IMR-90 (cell line): ENCODE measurements at regions not wholly inside any gene's neighbourhood (a gene's known extent, or its start where the extent isn't known, plus 50 kb on each side); places are given as distances from the start of the nearest gene placed in this dataset.
"Not testable (repeated sequence)": the region's sequence is repeated elsewhere in the genome, so short reads cannot be mapped to it uniquely, and the experiment has no call there.

Source experiments
- ATAC-seq: fragments of 200-7000 bp; cut with Tn5 transposase; 2 replicates; pipeline ENCODE4 v1.9.1; 2020; ENCODE audit warnings: low read depth, mild to moderate bottlenecking, moderate library complexity
- BruUV-seq: library from RNA; stranded (reverse); fragments of 400-500 nt; replicated peaks from 2 replicates; lab custom pipeline; 2021; lab: Mats Ljungman, UMichigan
- CTCF ChIA-PET: fragments of 300-600 bp; formaldehyde crosslinking; extraction: SDS; loops from one replicate; lab custom pipeline; 2021; ENCODE audit warnings: antibody characterized with exemption; lab: Yijun Ruan, JAX
- POLR2A ChIA-PET: fragments of 300-600 bp; sonication (Branson Sonifier 250); formaldehyde crosslinking; loops from one replicate; lab custom pipeline; 2022; ENCODE audit warnings: antibody characterized with exemption; ENCODE audit not compliant: unreplicated experiment; lab: Charles Lee
- DNase-seq: peaks from one replicate; pipeline ENCODE4 v3.0.0; 2013
- H2AFZ ChIP-seq: replicated peaks from 2 replicates; pipeline ENCODE3; 2013; ENCODE audit warnings: low read length, mild to moderate bottlenecking; ENCODE audit not compliant: poor library complexity
- H2AK5ac ChIP-seq: 2 replicates; pipeline ENCODE4 v1.6.1; 2013; ENCODE audit warnings: low read depth, low read length, inconsistent platforms
- H2AK9ac ChIP-seq: replicated peaks from 2 replicates; pipeline ENCODE3; 2013; ENCODE audit warnings: mild to moderate bottlenecking, low read depth, low read length, moderate library complexity; ENCODE audit not compliant: poor library complexity
- H2BK120ac ChIP-seq: 2 replicates; pipeline ENCODE4 v1.6.1; 2013; ENCODE audit warnings: low read depth, low read length, inconsistent platforms
- H2BK15ac ChIP-seq: 3 replicates; pipeline ENCODE4 v1.6.1; 2013; ENCODE audit warnings: low read depth, low read length, inconsistent platforms
- H2BK20ac ChIP-seq: 2 replicates; pipeline ENCODE4 v1.6.1; 2013; ENCODE audit warnings: low read depth, mild to moderate bottlenecking, inconsistent platforms, low read length, moderate library complexity
- H2BK5ac ChIP-seq: 2 replicates; pipeline ENCODE4 v1.6.1; 2013; ENCODE audit warnings: mild to moderate bottlenecking, low read depth, low read length, inconsistent platforms; ENCODE audit not compliant: poor library complexity, severe bottlenecking
- H3K14ac ChIP-seq: replicated peaks from 2 replicates; pipeline ENCODE4 v1.6.1; 2013; ENCODE audit warnings: low read depth, low read length, inconsistent platforms
- H3K18ac ChIP-seq: 2 replicates; pipeline ENCODE4 v1.6.1; 2013; ENCODE audit warnings: low read depth, low read length, control low read depth
- H3K23ac ChIP-seq: 2 replicates; pipeline ENCODE4 v1.6.1; 2013; ENCODE audit warnings: low read depth, low read length, inconsistent platforms
- H3K27ac ChIP-seq: 2 replicates; pipeline ENCODE4 v1.5.1; 2013; ENCODE audit warnings: mild to moderate bottlenecking, control low read depth, low read length; ENCODE audit not compliant: insufficient read depth
- H3K27me3 ChIP-seq: 2 replicates; pipeline ENCODE4 v1.6.1; 2013; ENCODE audit warnings: low read length; ENCODE audit not compliant: control insufficient read depth, insufficient read depth
- H3K36me3 ChIP-seq: 2 replicates; pipeline ENCODE4 v1.6.1; 2013; ENCODE audit warnings: low read length, mixed read lengths; ENCODE audit not compliant: control insufficient read depth, insufficient read depth
- H3K4ac ChIP-seq: 2 replicates; pipeline ENCODE4 v1.6.1; 2013; ENCODE audit warnings: low read depth, low read length, inconsistent platforms
- H3K4me1 ChIP-seq: 2 replicates; pipeline ENCODE4 v1.6.1; 2013; ENCODE audit warnings: low read length, mixed read lengths; ENCODE audit not compliant: control insufficient read depth, insufficient read depth
- H3K4me2 ChIP-seq: 2 replicates; pipeline ENCODE4 v1.6.1; 2013; ENCODE audit warnings: low read depth, mild to moderate bottlenecking, control low read depth, low read length, moderate library complexity
- H3K4me3 ChIP-seq: 2 replicates; pipeline ENCODE4 v1.5.1; 2013; ENCODE audit warnings: low read depth, mild to moderate bottlenecking, control low read depth, low read length, moderate library complexity; ENCODE audit not compliant: insufficient read depth
- H3K56ac ChIP-seq: 2 replicates; pipeline ENCODE4 v1.6.1; 2013; ENCODE audit warnings: low read length, inconsistent platforms; ENCODE audit not compliant: insufficient read depth; ENCODE audit errors: extremely low read depth
- H3K79me1 ChIP-seq, 2 experiments: 2 replicates each; pipeline ENCODE4 v1.6.1; 2013; ENCODE audit warnings: low read length in 2 of 2, inconsistent platforms in 1 of 2, low read depth in 1 of 2
- H3K9ac ChIP-seq: 2 replicates; pipeline ENCODE4 v1.6.1; 2013; ENCODE audit warnings: low read depth, low read length, control low read depth
- H3K9me1 ChIP-seq: 2 replicates; pipeline ENCODE4 v1.6.1; 2013; ENCODE audit warnings: low read length, inconsistent platforms; ENCODE audit not compliant: insufficient read depth
- H3K9me3 ChIP-seq: 2 replicates; pipeline ENCODE4 v1.6.1; 2013; ENCODE audit warnings: low read length; ENCODE audit not compliant: control insufficient read depth, insufficient read depth
- H4K20me1 ChIP-seq: 2 replicates; pipeline ENCODE4 v1.6.1; 2013; ENCODE audit warnings: low read length, inconsistent platforms; ENCODE audit not compliant: insufficient read depth
- H4K5ac ChIP-seq: 2 replicates; pipeline ENCODE4 v1.6.1; 2013; ENCODE audit warnings: mild to moderate bottlenecking, low read depth, low read length, control low read depth
- H4K8ac ChIP-seq, 2 experiments: 2 replicates each; pipeline ENCODE4 v1.6.1; 2013; ENCODE audit warnings: low read depth in 2 of 2, low read length in 2 of 2, control low read depth in 1 of 2, inconsistent platforms in 1 of 2
- H4K91ac ChIP-seq: 2 replicates; pipeline ENCODE4 v1.6.1; 2013; ENCODE audit warnings: low read depth, low read length, inconsistent platforms; ENCODE audit not compliant: insufficient read depth
- WGBS, 2 experiments: methylation state at CpG; one replicate each; pipeline versions ENCODE4 v1.1.5 to v1.1.7; 2013; ENCODE audit warnings: missing lambda C conversion rate in 2 of 2; ENCODE audit not compliant: insufficient read length in 1 of 2; ENCODE audit errors: extremely low coverage in 2 of 2; 5-methylcytosine and 5-hydroxymethylcytosine counted together
- dilution Hi-C: fragments of 300-500 bp; cut with HindIII; formaldehyde crosslinking; loops from one replicate; pipeline ENCODE4 v1.14.3; 2018; ENCODE audit warnings: low sequenced_read_pairs; ENCODE audit not compliant: unreplicated experiment
- in situ Hi-C: fragments of 300-500 bp; cut with MboI; formaldehyde crosslinking; loops from 3 replicates; pipeline ENCODE4 v1.14.3; 2019; ENCODE audit warnings: low sequenced_read_pairs, inconsistent platforms, mixed read lengths
- intact Hi-C: fragments of 100-400 bp; cut with micrococcal nuclease; formaldehyde crosslinking; loops from 2 replicates; pipeline ENCODE4 v1.10.0; 2022

DNA sequence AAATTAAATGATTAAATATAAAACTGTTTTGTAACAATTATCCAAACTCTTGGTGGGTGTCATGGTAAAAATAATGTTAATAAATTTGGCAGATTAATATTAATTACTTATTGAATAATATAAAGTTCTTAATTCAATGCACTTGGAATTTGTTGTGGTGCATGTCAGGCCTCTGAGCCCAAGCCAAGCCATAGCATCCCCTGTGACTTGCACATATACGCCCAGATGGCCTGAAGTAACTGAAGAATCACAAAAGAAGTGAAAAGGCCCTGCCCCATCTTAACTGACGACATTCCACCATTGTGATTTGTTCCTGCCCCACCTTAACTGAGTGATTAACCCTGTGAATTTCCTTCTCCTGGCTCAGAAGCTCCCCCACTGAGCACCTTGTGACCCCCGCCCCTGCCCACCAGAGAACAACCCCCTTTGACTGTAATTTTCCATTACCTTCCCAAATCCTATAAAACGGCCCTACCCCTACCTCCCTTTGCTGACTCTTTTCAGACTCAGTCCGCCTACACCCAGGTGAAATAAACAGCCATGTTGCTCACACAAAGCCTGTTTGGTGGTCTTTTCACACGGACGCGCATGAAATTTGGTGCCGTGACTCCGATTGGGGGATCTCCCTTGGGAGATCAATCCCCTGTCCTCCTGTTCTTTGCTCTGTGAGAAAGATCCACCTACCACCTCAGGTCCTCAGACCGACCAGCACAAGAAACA is 562.9 kb downstream of the HTR7 start:
- H3K27ac ChIP-seq, H3K4me2 ChIP-seq, H2BK15ac ChIP-seq, CTCF ChIA-PET, H2AK9ac ChIP-seq, H3K9ac ChIP-seq, H3K9me1 ChIP-seq, H3K23ac ChIP-seq, H3K4ac ChIP-seq, H2BK5ac ChIP-seq, H4K5ac ChIP-seq, H2AK5ac ChIP-seq, H3K36me3 ChIP-seq, H3K18ac ChIP-seq, BruUV-seq, H3K79me1 ChIP-seq, H3K9me3 ChIP-seq, H3K4me3 ChIP-seq, dilution Hi-C loops, H4K91ac ChIP-seq, intact Hi-C loops, DNase-seq, H3K14ac ChIP-seq, POLR2A ChIA-PET, ATAC-seq, H4K8ac ChIP-seq, H3K4me1 ChIP-seq, in situ Hi-C loops, H2AFZ ChIP-seq, H3K27me3 ChIP-seq, H2BK120ac ChIP-seq, H2BK20ac ChIP-seq, H4K20me1 ChIP-seq, H3K56ac ChIP-seq: not testable (repeated sequence)
- WGBS, 2 experiments: 83% methylated on average over 1 of the region's 11 CpGs; no CpG with 5 or more reads in 1 of the 2 experiments

DNA sequence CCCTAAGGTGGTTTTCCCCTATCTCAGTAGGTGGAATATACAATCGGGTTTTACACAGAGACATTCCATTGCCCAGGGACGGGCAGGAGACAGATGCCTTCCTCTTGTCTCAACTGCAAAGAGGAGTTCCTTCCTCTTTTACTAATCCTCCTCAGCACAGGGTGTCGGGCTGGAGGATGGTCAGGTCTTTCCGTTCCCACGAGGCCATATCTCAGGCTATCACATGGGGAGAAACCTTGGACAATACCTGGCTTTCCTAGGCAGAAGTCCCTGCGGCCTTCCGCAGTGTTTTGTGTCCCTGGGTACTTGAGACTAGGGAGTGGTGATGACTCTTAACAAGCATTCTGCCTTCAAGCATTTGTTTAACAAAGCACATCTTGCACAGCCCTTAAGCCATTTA is 555.8 kb downstream of the HTR7 start:
- H4K91ac ChIP-seq, intact Hi-C loops, H3K36me3 ChIP-seq, H4K5ac ChIP-seq, H3K4me2 ChIP-seq, H3K4me3 ChIP-seq, H2BK15ac ChIP-seq, POLR2A ChIA-PET, BruUV-seq, H2AK5ac ChIP-seq, H3K14ac ChIP-seq, H2AK9ac ChIP-seq, H3K18ac ChIP-seq, CTCF ChIA-PET, H3K56ac ChIP-seq, in situ Hi-C loops, H2BK20ac ChIP-seq, H3K9ac ChIP-seq, H3K79me1 ChIP-seq, dilution Hi-C loops, H3K9me3 ChIP-seq, H3K4me1 ChIP-seq, H3K23ac ChIP-seq, H3K27ac ChIP-seq, H2BK120ac ChIP-seq, DNase-seq, H4K20me1 ChIP-seq, H4K8ac ChIP-seq, H2BK5ac ChIP-seq, H3K27me3 ChIP-seq, H3K4ac ChIP-seq, H3K9me1 ChIP-seq, ATAC-seq, H2AFZ ChIP-seq: not testable (repeated sequence)
- no CpG with 5 or more reads among the region's 7 CpGs for WGBS, 2 experiments
